Vagina (tissue), 2 donors: ENCODE measurements at regions not wholly inside any gene's neighbourhood (a gene's known extent, or its start where the extent isn't known, plus 50 kb on each side); places are given as distances from the start of the nearest gene placed in this dataset.

Experiments used
- POLR2A ChIP-seq, 2 donors: fragments of 450-650 bp; IDR thresholded peaks; one replicate each; pipeline ENCODE4 v1.6.1; 2017; ENCODE audit warnings: antibody characterized with exemption in 2 of 2, mild to moderate bottlenecking in 2 of 2, moderate library complexity in 2 of 2
- POLR2AphosphoS5 ChIP-seq, 2 donors: sonication (generic); formaldehyde crosslinking; IDR thresholded peaks; one replicate each; pipeline ENCODE4 v1.9.0; 2017; ENCODE audit warnings: antibody characterized with exemption in 2 of 2, mild to moderate bottlenecking in 2 of 2, low read depth in 1 of 2; ENCODE audit not compliant: insufficient read depth in 1 of 2
- TF ChIP-seq, protein P1 (sequence below), 3 experiments: fragments of 450-650 bp in 2 of 3; fragments of 200-600 bp in 1 of 3; sonication (generic) in 1 of 3; IDR thresholded peaks; one replicate each; pipeline ENCODE4 v1.5.1; 2017 to 2019; ENCODE audit warnings: antibody characterized with exemption in 3 of 3, mild to moderate bottlenecking in 2 of 3, moderate library complexity in 2 of 3

DNA sequence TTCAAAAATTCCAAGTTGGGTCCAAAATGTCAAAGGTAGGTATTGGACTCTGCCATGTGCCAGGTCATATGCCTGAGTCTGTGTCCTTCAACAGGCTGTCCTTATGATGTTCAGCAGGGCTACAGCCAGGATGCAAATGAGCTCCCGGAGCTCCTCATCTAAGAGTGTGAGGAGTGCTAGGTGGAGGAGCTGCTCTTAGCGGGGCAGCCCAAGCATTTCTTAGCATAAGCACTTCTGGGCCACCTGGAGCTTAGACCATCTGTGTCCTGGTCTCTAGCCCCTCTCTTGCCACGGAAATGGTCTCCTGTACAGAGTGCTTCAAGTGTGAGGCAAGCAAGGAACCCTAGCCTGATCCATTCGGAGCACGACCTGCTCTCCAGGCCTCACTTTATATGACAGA lies 64.6 kb upstream of the PRR23C start:
- TF ChIP-seq POLR2A (IDR thresholded peaks at IDR 0.05) (no peak), POLR2AphosphoS5 (IDR thresholded peaks at IDR 0.05; ENCODE audit: insufficient read depth in 1 of 2, low read depth in 1 of 2) (no peak)
- TF ChIP-seq, protein P1, sequence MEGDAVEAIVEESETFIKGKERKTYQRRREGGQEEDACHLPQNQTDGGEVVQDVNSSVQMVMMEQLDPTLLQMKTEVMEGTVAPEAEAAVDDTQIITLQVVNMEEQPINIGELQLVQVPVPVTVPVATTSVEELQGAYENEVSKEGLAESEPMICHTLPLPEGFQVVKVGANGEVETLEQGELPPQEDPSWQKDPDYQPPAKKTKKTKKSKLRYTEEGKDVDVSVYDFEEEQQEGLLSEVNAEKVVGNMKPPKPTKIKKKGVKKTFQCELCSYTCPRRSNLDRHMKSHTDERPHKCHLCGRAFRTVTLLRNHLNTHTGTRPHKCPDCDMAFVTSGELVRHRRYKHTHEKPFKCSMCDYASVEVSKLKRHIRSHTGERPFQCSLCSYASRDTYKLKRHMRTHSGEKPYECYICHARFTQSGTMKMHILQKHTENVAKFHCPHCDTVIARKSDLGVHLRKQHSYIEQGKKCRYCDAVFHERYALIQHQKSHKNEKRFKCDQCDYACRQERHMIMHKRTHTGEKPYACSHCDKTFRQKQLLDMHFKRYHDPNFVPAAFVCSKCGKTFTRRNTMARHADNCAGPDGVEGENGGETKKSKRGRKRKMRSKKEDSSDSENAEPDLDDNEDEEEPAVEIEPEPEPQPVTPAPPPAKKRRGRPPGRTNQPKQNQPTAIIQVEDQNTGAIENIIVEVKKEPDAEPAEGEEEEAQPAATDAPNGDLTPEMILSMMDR (IDR thresholded peaks at IDR 0.05): no peak
